GM12892 (cell line): ENCODE measurements at regions not wholly inside any gene's neighbourhood (a gene's known extent, or its start where the extent isn't known, plus 50 kb on each side); places are given as distances from the start of the nearest gene placed in this dataset.

Experiments used
- DNase-seq: peaks from one replicate; pipeline ENCODE4 v3.0.0; 2011; ENCODE audit not compliant: insufficient read length
- FAIRE-seq: peaks from 2 replicates; lab custom pipeline; 2011; peaks lifted over from hg19 to GRCh38; lab: Jason Lieb, UNC
- POLR2A ChIP-seq: IDR thresholded peaks from 2 replicates; pipeline ENCODE4 v1.6.1; 2011; ENCODE audit warnings: low read depth, low read length, control low read depth
- POLR2AphosphoS5 ChIP-seq: IDR thresholded peaks from 2 replicates; pipeline ENCODE4 v1.6.1; 2011; ENCODE audit warnings: low read depth, low read length, control low read depth
- TAF1 ChIP-seq: IDR thresholded peaks from 2 replicates; pipeline ENCODE4 v1.6.1; 2011; ENCODE audit warnings: low read depth, mild to moderate bottlenecking, control low read depth, low read length, borderline replicate concordance

- FAIRE-seq (no peak), DNase-seq (no peak)
- no peak for TF ChIP-seq POLR2AphosphoS5
Measured at GRCh38 chr2:237243487-237243886, 157.8 kb downstream of the COPS8 start.

GRCh38 chr2:237244178-237244577 is 158.5 kb downstream of the COPS8 start:
- FAIRE-seq (no peak), DNase-seq (no peak)
- TF ChIP-seq POLR2A: no peak
- no peak for TF ChIP-seq TAF1
- no peak for TF ChIP-seq POLR2AphosphoS5

- TF ChIP-seq TAF1 (no peak), POLR2A (no peak)
- DNase-seq (no peak), FAIRE-seq (no peak)
Measured at GRCh38 chr2:237244976-237245646, 159.4 kb downstream of the COPS8 start.

- DNase-seq (no peak), FAIRE-seq (no peak)
- TF ChIP-seq TAF1 (no peak), POLR2A (no peak), POLR2AphosphoS5 (no peak)
Measured at GRCh38 chr2:237250599-237250998, 163.4 kb downstream of the COL6A3 start.

- DNase-seq: no peak
- no peak for FAIRE-seq
Measured at GRCh38 chr2:237251986-237252385, 162.0 kb downstream of the COL6A3 start.

GRCh38 chr2:237253046-237253702 is 160.8 kb downstream of the COL6A3 start:
- FAIRE-seq: no peak

More at GRCh38 chr2:237251986-237252385, 162.0 kb downstream of the COL6A3 start:
- TF ChIP-seq POLR2AphosphoS5 (no peak), TAF1 (no peak), POLR2A (no peak)

GRCh38 chr2:237254369-237254861 is 159.5 kb downstream of the COL6A3 start:
- FAIRE-seq (no peak), DNase-seq (no peak)
- no peak for TF ChIP-seq POLR2AphosphoS5
- TF ChIP-seq TAF1: no peak
- TF ChIP-seq POLR2A: no peak

More at GRCh38 chr2:237253046-237253702, 160.8 kb downstream of the COL6A3 start:
- no peak for DNase-seq
- no peak for TF ChIP-seq TAF1
- no peak for TF ChIP-seq POLR2AphosphoS5
- no peak for TF ChIP-seq POLR2A

GRCh38 chr2:237254911-237255578 is 158.9 kb downstream of the COL6A3 start:
- no peak for DNase-seq
- TF ChIP-seq POLR2AphosphoS5: no peak
- TF ChIP-seq POLR2A: no peak
- no peak for TF ChIP-seq TAF1
- no peak for FAIRE-seq

- FAIRE-seq: no peak
- no peak for DNase-seq
- TF ChIP-seq POLR2A (no peak), TAF1 (no peak)
Measured at GRCh38 chr2:237256887-237257286, 157.1 kb downstream of the COL6A3 start.

- TF ChIP-seq POLR2A: no peak
- no peak for TF ChIP-seq TAF1
- no peak for TF ChIP-seq POLR2AphosphoS5
- FAIRE-seq (no peak), DNase-seq (no peak)
Measured at GRCh38 chr2:237257471-237257951, 156.5 kb downstream of the COL6A3 start.

- TF ChIP-seq TAF1: no peak
- no peak for TF ChIP-seq POLR2AphosphoS5
- no peak for TF ChIP-seq POLR2A
- no peak for DNase-seq
- FAIRE-seq: no peak
Measured at GRCh38 chr2:237258116-237258515, 155.8 kb downstream of the COL6A3 start.
